Amniotic stem cell (primary cell): ENCODE measurements at regions not wholly inside any gene's neighbourhood (a gene's known extent, or its start where the extent isn't known, plus 50 kb on each side); places are given as distances from the start of the nearest gene placed in this dataset.
A peak's percentile ranks its signal among the peaks of the same experiment; 100 is the strongest.

Experiments
- DNase-seq: peaks from one replicate; lab custom pipeline; 2025; lab: John Stamatoyannopoulos, UW

GRCh38 chr6:22067671-22068070 lies 229.2 kb downstream of the PRL start:
- no peak for DNase-seq

- no peak for DNase-seq
These were observed 228.1 kb downstream of the PRL start for GRCh38 chr6:22068561-22069305.

- DNase-seq: no peak
These were observed 227.5 kb downstream of the PRL start for GRCh38 chr6:22069306-22069800.

GRCh38 chr6:22071270-22072041 lies 225.4 kb downstream of the PRL start:
- peak; percentile 22 for DNase-seq

GRCh38 chr6:22072949-22073348 lies 223.9 kb downstream of the PRL start:
- DNase-seq: no peak

GRCh38 chr6:22073516-22074198 lies 223.2 kb downstream of the PRL start:
- DNase-seq: no peak

GRCh38 chr6:22078288-22078687 lies 218.5 kb downstream of the PRL start:
- DNase-seq: no peak

GRCh38 chr6:22078802-22079545 lies 217.9 kb downstream of the PRL start:
- DNase-seq: no peak

GRCh38 chr6:22079783-22080182 lies 217.1 kb downstream of the PRL start:
- DNase-seq: no peak

GRCh38 chr6:22081709-22082108 lies 215.1 kb downstream of the PRL start:
- DNase-seq: no peak

- no peak for DNase-seq
These were observed 214.6 kb downstream of the PRL start for GRCh38 chr6:22082218-22082617.

GRCh38 chr6:22083119-22083518 lies 213.7 kb downstream of the PRL start:
- no peak for DNase-seq

GRCh38 chr6:22087960-22088706 lies 208.7 kb downstream of the PRL start:
- DNase-seq: no peak

GRCh38 chr6:22091424-22091948 lies 205.3 kb downstream of the PRL start:
- DNase-seq: no peak

GRCh38 chr6:22095836-22096235 lies 201.0 kb downstream of the PRL start:
- DNase-seq: no peak

- no peak for DNase-seq
These were observed 198.2 kb downstream of the PRL start for GRCh38 chr6:22098601-22099031.

- no peak for DNase-seq
These were observed 197.6 kb downstream of the PRL start for GRCh38 chr6:22099231-22099630.

GRCh38 chr6:22099923-22100322 lies 196.9 kb downstream of the PRL start:
- no peak for DNase-seq

GRCh38 chr6:22101163-22101562 lies 195.7 kb downstream of the PRL start:
- DNase-seq: no peak

GRCh38 chr6:22102671-22103070 lies 194.2 kb downstream of the PRL start:
- DNase-seq: no peak

- DNase-seq: no peak
These were observed 190.4 kb downstream of the PRL start for GRCh38 chr6:22106451-22106850.
